Hepatocyte (in vitro differentiated cells): ENCODE measurements at regions not wholly inside any gene's neighbourhood (a gene's known extent, or its start where the extent isn't known, plus 50 kb on each side); places are given as distances from the start of the nearest gene placed in this dataset.

Source experiments
- DNase-seq: peaks from one replicate; pipeline ENCODE4 v3.0.0-alpha.2; 2016; ENCODE audit warnings: low spot score
- H2AFZ ChIP-seq: fragments of 200-600 bp; sonication (generic); 2 replicates; pipeline ENCODE4 v1.6.0; 2016; ENCODE audit warnings: antibody characterized with exemption, mild to moderate bottlenecking
- H3K27ac ChIP-seq: fragments of 200-600 bp; sonication (generic); 2 replicates; pipeline ENCODE4 v1.5.1; 2016; ENCODE audit warnings: mild to moderate bottlenecking
- H3K27me3 ChIP-seq: fragments of 200-600 bp; sonication (generic); 2 replicates; pipeline ENCODE4 v1.6.1; 2016
- H3K36me3 ChIP-seq: fragments of 200-600 bp; sonication (generic); replicated peaks from 2 replicates; pipeline ENCODE4 v1.5.1; 2016; ENCODE audit warnings: low read depth; ENCODE audit not compliant: insufficient read depth
- H3K4me1 ChIP-seq: fragments of 200-600 bp; sonication (generic); 2 replicates; pipeline ENCODE4 v1.5.1; 2016; ENCODE audit warnings: mild to moderate bottlenecking, moderate library complexity; ENCODE audit not compliant: insufficient read depth
- H3K4me2 ChIP-seq: fragments of 200-600 bp; sonication (generic); 2 replicates; pipeline ENCODE4 v1.6.0; 2016
- H3K4me3 ChIP-seq: fragments of 200-600 bp; sonication (generic); 2 replicates; pipeline ENCODE4 v1.5.1; 2016; ENCODE audit warnings: mild to moderate bottlenecking
- H3K79me2 ChIP-seq: fragments of 200-600 bp; sonication (generic); 2 replicates; pipeline ENCODE4 v1.6.0; 2017; ENCODE audit warnings: mild to moderate bottlenecking
- H3K9me2 ChIP-seq: fragments of 200-600 bp; sonication (generic); replicated peaks from 2 replicates; pipeline ENCODE4 v1.6.0; 2017; ENCODE audit warnings: mild to moderate bottlenecking; ENCODE audit not compliant: insufficient read depth
- H3K9me3 ChIP-seq: fragments of 200-600 bp; sonication (generic); 2 replicates; pipeline ENCODE4 v1.5.1; 2016; ENCODE audit warnings: low read depth, mild to moderate bottlenecking
- H4K20me1 ChIP-seq: fragments of 200-600 bp; sonication (generic); 2 replicates; pipeline ENCODE4 v1.6.0; 2016; ENCODE audit warnings: mild to moderate bottlenecking; ENCODE audit not compliant: insufficient read depth, poor library complexity, severe bottlenecking
- CTCF ChIP-seq: fragments of 200-600 bp; sonication (generic); IDR thresholded peaks from 2 replicates; pipeline ENCODE4 v1.5.1; 2016; ENCODE audit warnings: antibody characterized with exemption, mild to moderate bottlenecking; ENCODE audit not compliant: poor library complexity
- EZH2 ChIP-seq: fragments of 200-600 bp; sonication (generic); IDR thresholded peaks from 2 replicates; pipeline ENCODE4 v1.6.1; 2016; ENCODE audit warnings: antibody characterized with exemption, mild to moderate bottlenecking, borderline replicate concordance
- EZH2phosphoT487 ChIP-seq: fragments of 200-600 bp; sonication (generic); IDR thresholded peaks from one replicate; pipeline ENCODE4 v1.6.1; 2018; ENCODE audit warnings: antibody characterized with exemption, mild to moderate bottlenecking, low read depth, moderate library complexity; ENCODE audit not compliant: unreplicated experiment, severe bottlenecking
- WGBS: methylation state at CpG from one replicate; pipeline ENCODE4 v1.1.6; 2016; ENCODE audit warnings: low lambda C conversion rate; ENCODE audit errors: missing lambda C conversion rate; 5-methylcytosine and 5-hydroxymethylcytosine counted together

GRCh38 chr14:53412819-53413675 is 259.9 kb upstream of the DDHD1 start:
- H2AFZ ChIP-seq, result no peak overlapping the region

GRCh38 chr14:53411125-53411524 is 258.0 kb upstream of the DDHD1 start:
- H2AFZ ChIP-seq, result no peak overlapping the region
- WGBS, result 61% methylated on average over 4 of the region's 4 CpGs
- DNase-seq, result no peak

More at GRCh38 chr14:53412819-53413675, 259.9 kb upstream of the DDHD1 start:
- no peak for DNase-seq
- 88% methylated on average over 1 of the region's 1 CpG for WGBS
- H3K27me3 ChIP-seq, result no peaks in the 10 kb centered on the region
- H3K36me3 ChIP-seq, result no peaks in the 10 kb centered on the region
- H3K27ac ChIP-seq, result no peak overlapping the region
- no peak overlapping the region for H3K4me2 ChIP-seq
- H3K79me2 ChIP-seq, result no peaks in the 10 kb centered on the region
- peak; percentile 40 for TF ChIP-seq CTCF
- no peak for TF ChIP-seq EZH2phosphoT487
- TF ChIP-seq EZH2, result no peak
- H4K20me1 ChIP-seq, result no peaks in the 10 kb centered on the region
- no peaks in the 10 kb centered on the region for H3K4me1 ChIP-seq
- H3K4me3 ChIP-seq, result no peak overlapping the region
- no peaks in the 10 kb centered on the region for H3K9me3 ChIP-seq
- H3K9me2 ChIP-seq, result no peaks in the 10 kb centered on the region

DNA sequence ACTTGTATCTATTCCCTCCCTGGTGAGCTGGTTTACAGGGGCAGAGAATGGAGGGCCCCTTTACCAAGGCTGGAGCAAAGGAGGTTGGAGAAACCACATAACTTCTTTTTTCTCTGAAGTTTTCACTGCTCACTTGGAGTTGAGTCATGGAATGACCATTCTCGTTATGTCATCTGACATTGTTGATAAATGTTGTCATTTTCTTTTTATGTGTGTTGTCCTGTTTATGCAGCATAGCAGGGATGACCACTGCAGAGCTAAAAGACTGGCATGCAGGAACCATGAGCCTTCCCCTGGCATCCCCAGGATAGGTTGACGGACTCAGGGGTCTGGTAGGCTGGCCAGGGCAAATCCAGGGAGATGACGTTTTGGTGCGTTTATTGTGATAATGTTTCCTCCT is 256.8 kb upstream of the DDHD1 start:
- no peaks in the 10 kb centered on the region for H3K4me1 ChIP-seq
- H3K9me3 ChIP-seq, result no peaks in the 10 kb centered on the region
- H3K4me2 ChIP-seq, result no peak overlapping the region
- no peaks in the 10 kb centered on the region for H3K27me3 ChIP-seq
- no peak overlapping the region for H3K4me3 ChIP-seq
- DNase-seq, result no peak
- TF ChIP-seq EZH2 (no peak), CTCF (no peak), EZH2phosphoT487 (no peak)
- H4K20me1 ChIP-seq, result no peaks in the 10 kb centered on the region
- H3K79me2 ChIP-seq, result no peaks in the 10 kb centered on the region
- WGBS, result 88% methylated on average over 4 of the region's 4 CpGs
- no peak overlapping the region for H3K27ac ChIP-seq
- H3K9me2 ChIP-seq, result no peaks in the 10 kb centered on the region
- H2AFZ ChIP-seq, result no peak overlapping the region
- H3K36me3 ChIP-seq, result no peaks in the 10 kb centered on the region

More at GRCh38 chr14:53411125-53411524, 258.0 kb upstream of the DDHD1 start:
- Histone ChIP-seq H3K27me3 (no peaks in the 10 kb centered on the region), H3K79me2 (no peaks in the 10 kb centered on the region), H3K4me1 (no peaks in the 10 kb centered on the region), H4K20me1 (no peaks in the 10 kb centered on the region), H3K9me2 (no peaks in the 10 kb centered on the region), H3K4me2 (no peak overlapping the region), H3K27ac (no peak overlapping the region), H3K9me3 (no peaks in the 10 kb centered on the region), H3K36me3 (no peaks in the 10 kb centered on the region), H3K4me3 (no peak overlapping the region)
- TF ChIP-seq CTCF (no peak), EZH2phosphoT487 (no peak), EZH2 (no peak)
